Thyroid gland (tissue), 4 donors: ENCODE measurements at regions not wholly inside any gene's neighbourhood (a gene's known extent, or its start where the extent isn't known, plus 50 kb on each side); places are given as distances from the start of the nearest gene placed in this dataset.

Source experiments
- CTCF ChIP-seq, 6 experiments: fragments of 200-600 bp in 3 of 6; fragments of 450-650 bp in 3 of 6; sonication (generic) in 3 of 6; IDR thresholded peaks; one replicate each; pipeline ENCODE4 v1.5.1; 2016 to 2019; ENCODE audit warnings: antibody characterized with exemption in 6 of 6, mild to moderate bottlenecking in 2 of 6, inconsistent platforms in 1 of 6, moderate library complexity in 1 of 6
- POLR2A ChIP-seq, 2 donors: fragments of 450-650 bp; IDR thresholded peaks; one replicate each; pipeline ENCODE4 v1.6.1; 2017; ENCODE audit warnings: antibody characterized with exemption in 2 of 2, mild to moderate bottlenecking in 2 of 2, moderate library complexity in 1 of 2

DNA sequence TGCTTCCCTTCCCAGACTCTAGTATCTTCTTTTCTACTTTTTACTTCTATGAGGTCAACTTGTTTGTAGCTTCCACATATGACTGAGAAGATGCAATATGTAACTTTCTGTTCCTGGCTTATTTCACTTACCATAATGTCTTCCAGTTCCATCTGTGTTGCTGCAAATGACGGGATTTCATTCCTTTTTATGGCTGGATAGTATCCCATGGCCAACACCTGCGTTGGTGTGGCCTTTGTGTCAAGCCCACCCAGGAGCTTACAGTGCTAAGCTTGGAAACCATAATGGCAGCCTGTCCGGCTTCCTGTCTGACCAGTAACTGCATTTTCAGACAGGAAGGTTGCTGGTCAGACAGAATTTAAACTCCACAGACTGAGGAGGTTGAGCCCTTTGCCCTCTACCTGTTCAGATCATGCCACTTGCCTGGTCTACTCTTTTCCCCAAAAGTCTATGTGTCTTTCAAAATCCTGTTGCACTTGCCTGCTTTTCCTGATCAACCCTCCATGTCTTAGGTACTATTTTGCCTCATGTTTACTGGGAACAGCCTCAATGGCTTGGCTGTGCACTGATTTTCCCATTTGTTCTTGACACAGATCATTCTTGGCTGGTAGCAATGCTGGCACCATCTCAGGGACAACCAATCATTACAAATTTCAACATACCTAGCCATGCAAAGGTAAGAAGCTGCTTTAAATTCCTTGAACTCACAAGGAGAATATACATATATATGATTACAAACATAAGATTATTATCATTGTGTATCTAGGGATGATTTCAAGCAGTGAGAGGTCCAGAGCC, 114.3 kb upstream of the PLEKHG1 start:
- TF ChIP-seq CTCF (IDR thresholded peaks at IDR 0.05) = no peak
- no peak for TF ChIP-seq POLR2A (IDR thresholded peaks at IDR 0.05)
